Right kidney (tissue), 1 donor: ENCODE measurements at regions not wholly inside any gene's neighbourhood (a gene's known extent, or its start where the extent isn't known, plus 50 kb on each side); places are given as distances from the start of the nearest gene placed in this dataset.
"Not testable (repeated sequence)": the region's sequence is repeated elsewhere in the genome, so short reads cannot be mapped to it uniquely, and the experiment has no call there.

Experiments used
- DNase-seq: peaks from one replicate; pipeline ENCODE4 v3.0.0-alpha.2; 2016

GRCh38 chr1:115531631-115532264 is 110.0 kb upstream of the VANGL1 start:
- DNase-seq = no peak

GRCh38 chr1:115530407-115530806 is 111.4 kb upstream of the VANGL1 start:
- DNase-seq = no peak

GRCh38 chr1:115529216-115529897 is 112.4 kb upstream of the VANGL1 start:
- no peak for DNase-seq

DNA sequence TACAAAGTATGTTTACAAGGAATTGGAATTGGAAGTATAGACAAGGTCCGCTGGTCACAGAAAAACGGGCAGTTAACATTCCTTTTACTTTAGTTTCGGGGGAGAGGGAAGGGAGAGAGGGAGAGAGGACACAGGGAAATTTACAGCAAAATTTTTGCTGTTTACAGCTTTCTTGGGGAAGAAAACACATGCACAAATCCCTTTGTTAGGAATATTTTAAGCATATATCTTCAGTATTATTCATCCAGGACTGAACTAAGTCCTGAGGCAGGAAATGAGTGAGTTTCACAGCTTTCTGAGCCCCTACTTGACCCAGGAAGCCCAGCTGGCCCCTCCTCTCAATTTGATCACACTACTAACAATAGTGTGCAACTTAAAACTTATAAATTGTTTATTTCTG is 113.4 kb upstream of the VANGL1 start:
- not testable (repeated sequence) for DNase-seq

DNA sequence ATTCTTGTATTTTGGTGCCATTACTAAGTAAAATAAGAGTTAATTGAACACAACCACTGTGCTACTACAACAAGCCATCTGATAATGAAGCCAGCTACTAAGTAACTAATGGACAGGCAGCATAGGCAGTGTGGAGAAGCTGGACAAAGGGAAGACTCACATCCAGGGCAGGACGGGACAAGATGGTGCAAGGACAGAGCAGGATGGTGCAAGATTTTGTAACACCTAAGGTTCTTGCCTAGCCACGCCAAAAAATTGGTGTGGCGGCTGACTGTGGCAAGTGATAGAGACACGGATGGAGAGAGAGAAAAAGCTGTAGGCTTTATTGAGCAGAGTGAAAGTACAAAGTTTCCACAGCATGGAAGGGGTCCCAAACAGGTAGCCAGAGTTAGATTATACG is 114.0 kb upstream of the VANGL1 start:
- no peak for DNase-seq

GRCh38 chr1:115526900-115527299 is 114.9 kb upstream of the VANGL1 start:
- no peak for DNase-seq

- DNase-seq = no peak
Observed at GRCh38 chr1:115524236-115524635, 117.5 kb upstream of the VANGL1 start.

DNA sequence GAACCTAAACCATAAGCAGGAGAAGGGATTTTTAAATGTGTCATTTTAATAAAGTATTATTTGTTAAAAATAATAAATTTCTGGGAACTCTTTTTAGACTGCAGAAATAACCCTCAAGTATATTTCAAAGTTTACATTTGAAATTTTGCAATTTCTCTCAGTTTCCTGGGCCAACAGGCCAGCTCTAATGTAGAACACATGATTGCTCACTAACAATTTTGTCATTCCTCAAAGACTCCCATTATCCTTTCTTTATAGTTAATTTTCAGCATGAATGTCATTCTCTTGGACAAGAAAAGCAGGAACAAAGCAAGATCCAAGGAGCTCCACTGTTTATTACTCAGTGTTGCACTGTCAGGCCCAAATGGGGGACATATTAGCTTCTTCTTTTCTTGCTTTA is 119.4 kb upstream of the VANGL1 start:
- DNase-seq = no peak

GRCh38 chr1:115515270-115515669 is 126.5 kb upstream of the VANGL1 start:
- DNase-seq = no peak

DNA sequence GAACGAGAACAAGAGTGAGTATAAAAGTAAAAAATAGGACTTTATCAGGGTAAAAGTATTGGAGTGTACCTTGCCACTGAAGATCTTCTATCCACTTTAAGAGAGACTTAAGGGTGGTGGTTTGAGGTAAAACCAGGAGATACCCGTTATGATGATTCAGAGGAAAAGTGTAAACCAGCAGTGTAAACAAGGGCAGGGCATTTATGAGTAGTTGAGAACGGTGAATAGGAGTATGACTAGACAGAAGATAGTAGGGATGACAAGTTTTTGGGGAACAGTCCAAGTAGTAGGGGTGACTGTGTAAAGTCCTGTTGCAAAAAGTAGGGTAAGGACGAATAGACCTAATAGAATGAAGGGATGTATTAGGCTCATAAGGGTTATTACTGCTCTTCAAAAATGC is 131.5 kb upstream of the VANGL1 start:
- not testable (repeated sequence) for DNase-seq

DNA sequence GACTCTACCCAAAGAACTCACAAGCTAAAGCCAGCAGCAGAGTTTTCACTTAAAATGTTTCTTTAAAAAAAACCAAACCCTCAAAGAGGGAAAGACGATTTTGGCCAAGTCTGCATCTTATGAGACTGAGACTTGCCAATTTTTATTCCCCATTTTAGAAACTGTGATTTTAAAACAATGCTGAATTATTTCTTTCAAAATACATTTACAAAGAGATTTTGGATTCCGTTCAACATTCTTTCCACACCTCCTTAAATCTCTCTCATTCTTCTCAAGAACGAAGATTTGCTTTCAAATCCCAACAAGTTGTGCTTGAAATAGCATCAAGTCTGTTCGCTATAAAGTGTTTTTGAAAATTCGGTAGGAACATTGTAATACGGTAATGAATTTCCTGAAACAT is 133.9 kb upstream of the VANGL1 start:
- DNase-seq = no peak

GRCh38 chr1:115506924-115507589 is 134.7 kb upstream of the VANGL1 start:
- peak; percentile 36 for DNase-seq

- no peak for DNase-seq
Observed at GRCh38 chr1:115506518-115506917, 135.3 kb upstream of the VANGL1 start.

GRCh38 chr1:115505148-115505571 is 136.6 kb upstream of the VANGL1 start:
- DNase-seq = no peak

DNA sequence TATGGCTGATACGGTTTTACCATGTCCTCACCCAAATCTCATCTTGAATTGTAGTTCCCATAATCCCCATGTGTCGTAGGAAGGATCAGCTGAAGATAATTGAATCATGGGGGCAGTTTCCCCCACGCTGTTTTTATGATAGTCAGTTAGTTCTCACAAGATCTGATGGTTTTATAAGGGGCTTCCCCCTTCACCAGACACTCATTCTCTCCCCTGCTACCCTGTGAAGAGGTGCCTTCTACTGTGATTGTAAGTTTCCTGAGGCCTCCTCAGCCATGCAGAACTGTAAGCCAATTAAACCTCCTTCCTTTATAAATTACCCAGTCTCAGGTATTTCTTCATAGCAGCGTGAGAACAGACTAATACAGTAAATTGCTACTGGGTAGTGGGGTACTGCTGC is 139.6 kb upstream of the VANGL1 start:
- DNase-seq = not testable (repeated sequence)

- DNase-seq = no peak
Observed at GRCh38 chr1:115501476-115501875, 140.3 kb upstream of the VANGL1 start.

DNA sequence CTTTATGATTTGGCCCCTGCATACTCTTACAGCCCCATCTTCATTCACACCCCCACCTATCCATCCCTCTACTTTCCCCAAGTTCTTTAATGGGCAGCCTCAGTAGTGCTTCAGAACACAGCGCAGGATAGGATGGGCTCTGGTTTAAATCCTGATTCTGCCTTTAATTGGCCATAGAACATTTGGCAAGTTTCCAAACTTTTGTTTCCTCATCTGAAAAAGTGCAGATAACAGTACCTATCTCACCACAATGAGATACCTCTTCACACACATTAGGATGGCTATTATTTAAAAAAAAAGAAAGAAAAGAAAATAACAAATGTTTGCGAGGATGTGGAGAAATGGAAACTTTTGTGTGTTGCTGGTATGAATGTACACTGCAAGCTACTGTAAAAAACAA is 142.5 kb upstream of the VANGL1 start:
- no peak for DNase-seq

DNA sequence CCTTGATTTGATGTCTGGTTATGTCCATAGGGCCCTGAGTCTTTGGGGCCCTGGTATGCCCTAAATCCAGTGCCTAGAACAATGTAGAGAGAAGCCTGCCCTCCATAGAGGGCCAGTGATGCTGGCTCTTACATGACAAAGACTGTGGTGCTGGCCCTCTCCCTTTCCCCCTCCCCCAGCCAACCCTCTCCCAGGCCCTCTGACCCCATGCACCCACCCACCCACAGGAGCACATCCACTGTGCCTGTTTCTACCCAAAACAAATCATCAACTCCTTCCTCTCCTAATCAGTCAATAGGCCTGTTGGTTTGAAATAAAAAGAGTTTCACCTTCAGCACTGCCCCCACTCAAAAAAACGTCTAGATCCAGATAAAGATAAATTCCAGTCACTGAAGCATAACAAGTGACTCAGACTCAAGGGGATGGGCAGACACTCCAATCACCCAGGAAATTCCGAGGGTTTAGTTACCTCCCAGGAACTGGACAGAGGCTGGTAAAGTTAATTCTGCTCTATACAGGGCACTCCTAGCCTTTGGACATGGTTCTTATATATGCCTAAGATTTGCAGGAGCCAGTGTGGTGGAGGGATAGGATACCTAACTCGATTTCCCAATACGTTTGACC is 144.8 kb upstream of the VANGL1 start:
- no peak for DNase-seq

GRCh38 chr1:115495625-115496024 is 146.1 kb upstream of the VANGL1 start:
- DNase-seq = no peak

DNA sequence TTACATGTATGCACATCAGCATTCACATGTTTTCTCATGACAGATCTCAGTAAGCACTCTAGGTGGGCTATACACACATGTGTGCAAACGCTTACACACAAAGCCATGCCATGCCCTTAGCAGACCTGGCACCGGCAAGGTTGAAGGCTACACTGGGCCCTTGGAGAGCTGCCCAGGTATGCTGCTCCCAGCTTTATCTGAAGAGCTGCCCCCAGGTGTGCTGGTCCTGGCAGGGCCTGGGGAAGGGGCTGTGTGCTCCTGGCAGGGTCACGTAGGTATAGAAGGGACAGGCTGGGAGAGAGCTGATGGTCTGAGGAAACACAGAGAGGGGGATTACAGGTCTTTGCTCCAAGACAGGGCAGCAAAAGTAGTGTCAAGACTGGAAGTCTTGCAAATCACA is 146.7 kb upstream of the VANGL1 start:
- no peak for DNase-seq

DNA sequence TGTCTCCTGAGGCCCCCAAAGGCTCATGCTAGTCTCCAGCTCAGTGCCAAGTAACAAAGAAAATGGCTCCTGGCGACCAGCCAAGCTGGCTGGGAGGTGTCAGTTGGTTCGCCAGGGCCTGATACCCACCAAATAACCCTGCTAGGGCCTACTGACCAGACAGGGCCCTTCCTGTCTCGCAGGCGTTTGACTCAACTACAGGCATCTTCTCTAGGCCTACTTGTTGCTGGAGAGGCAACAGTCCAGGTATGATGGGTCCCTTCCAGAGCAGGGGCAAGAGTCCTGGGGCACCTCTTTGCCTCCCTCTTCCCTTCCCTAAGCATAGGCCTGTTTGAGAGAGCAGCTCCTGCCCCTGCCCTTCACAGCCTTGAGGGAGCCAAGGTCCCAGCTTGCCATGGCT is 147.9 kb upstream of the VANGL1 start:
- no peak for DNase-seq

DNA sequence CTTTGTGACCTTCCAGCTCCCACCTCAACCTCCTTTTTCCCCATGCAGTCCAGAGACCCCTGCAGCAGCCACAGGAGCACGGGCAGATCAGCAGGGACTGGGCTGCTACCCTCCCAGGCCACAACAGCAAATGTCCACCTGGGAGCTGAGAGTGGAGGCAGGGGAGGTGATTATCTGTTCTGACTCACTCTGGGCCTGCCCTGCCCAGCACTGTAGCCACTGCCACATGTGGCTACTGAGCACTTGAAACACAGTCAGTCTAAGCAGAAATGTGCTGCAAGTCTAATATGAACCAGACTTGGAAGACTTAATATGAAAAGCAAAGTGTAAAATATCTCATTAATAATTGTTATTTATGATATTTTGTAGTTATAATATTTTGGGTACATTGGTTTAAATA is 148.9 kb upstream of the VANGL1 start:
- DNase-seq = no peak

DNA sequence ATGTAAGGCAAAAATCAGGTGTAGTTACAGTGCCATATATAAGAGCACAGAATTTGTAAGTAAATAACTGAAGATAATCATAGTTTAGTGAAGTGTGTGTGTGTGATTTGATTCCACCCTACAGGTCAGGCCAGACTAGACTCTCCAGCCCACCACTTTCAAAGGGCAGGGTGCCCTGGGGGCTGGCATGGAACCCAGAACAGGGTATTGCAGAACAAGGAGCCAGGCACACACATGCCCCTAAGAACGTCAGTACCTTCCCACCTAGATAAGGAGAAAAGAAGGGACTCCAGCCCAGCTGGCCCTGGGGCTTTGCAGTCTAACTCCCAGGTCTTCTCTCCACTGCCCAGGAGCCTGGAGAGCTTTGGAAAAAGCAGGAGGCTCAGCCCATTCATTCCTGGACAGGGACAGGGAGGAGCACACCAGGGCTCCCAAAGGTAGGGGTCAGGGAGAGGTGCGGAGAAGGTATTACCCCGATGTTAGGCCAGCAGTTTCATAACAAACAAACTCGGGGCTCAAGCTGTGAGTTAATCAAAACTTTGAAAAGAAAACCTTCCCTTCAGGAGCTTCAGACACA is 149.7 kb upstream of the VANGL1 start:
- DNase-seq = no peak
